HCT116 (cell line): ENCODE measurements at regions not wholly inside any gene's neighbourhood (a gene's known extent, or its start where the extent isn't known, plus 50 kb on each side); places are given as distances from the start of the nearest gene placed in this dataset.
A peak's percentile ranks its signal among the peaks of the same experiment; 100 is the strongest.

ENCODE experiments used
- ATAC-seq: fragments of 200-7000 bp; cut with Tn5 transposase; 2 replicates; pipeline ENCODE4 v1.9.1; 2020; ENCODE audit warnings: mild to moderate bottlenecking, moderate library complexity
- BruUV-seq: library from RNA; stranded (reverse); fragments of 400-500 nt; replicated peaks from 2 replicates; lab custom pipeline; 2021; lab: Mats Ljungman, UMichigan
- CTCF ChIA-PET: fragments of 300-600 bp; sonication (Branson Sonifier 250); formaldehyde crosslinking; loops from one replicate; lab custom pipeline; 2021; ENCODE audit warnings: antibody characterized with exemption; lab: Charles Lee
- POLR2A ChIA-PET: fragments of 300-600, 350-600 bp; sonication (Branson Sonifier 250); formaldehyde crosslinking; loops from one replicate; lab custom pipeline; 2021; ENCODE audit warnings: antibody characterized with exemption; lab: Charles Lee
- RAD21 ChIA-PET, 2 experiments: fragments of 300-600 bp; sonication (Branson Sonifier 250); formaldehyde crosslinking; loops; one replicate each; lab custom pipeline; 2023; ENCODE audit warnings: low total read pairs in 2 of 2; ENCODE audit not compliant: uncharacterized antibody in 2 of 2, unreplicated experiment in 2 of 2, low non-redundant PET in 1 of 2; lab: Charles Lee
- DNase-seq: peaks from one replicate; pipeline ENCODE4 v3.0.0-alpha.2; 2010; ENCODE audit warnings: low read depth, low spot score
- H2AFZ ChIP-seq: fragments of 200-600 bp; shearing (Covaris generic), sonication (generic); 2 replicates; pipeline ENCODE4 v1.6.1; 2017; ENCODE audit warnings: low read depth, mixed run types, mixed read lengths, antibody characterized with exemption, low read length; ENCODE audit not compliant: poor library complexity, severe bottlenecking
- H3K27ac ChIP-seq: 2 replicates; pipeline ENCODE4 v1.5.1; 2012; ENCODE audit warnings: low read depth, low read length
- H3K27me3 ChIP-seq: fragments of 200-600 bp; sonication (generic); 2 replicates; pipeline ENCODE4 v1.6.1; 2016; ENCODE audit warnings: mixed run types, low read length, mixed read lengths; ENCODE audit not compliant: insufficient read depth
- H3K36me3 ChIP-seq, 2 experiments: fragments of 200-500 bp in 1 of 2; fragments of 200-600 bp in 1 of 2; sonication (Bioruptor generic) in 1 of 2; sonication (generic) in 1 of 2; 2 replicates each; pipeline versions ENCODE4 v1.5.1 to v1.6.1; 2014 to 2016; ENCODE audit warnings: low read length in 2 of 2, inconsistent platforms in 1 of 2, mixed read lengths in 1 of 2, mixed run types in 1 of 2; ENCODE audit not compliant: insufficient read depth in 2 of 2, control insufficient read depth in 1 of 2
- H3K4me1 ChIP-seq, 2 experiments: fragments of 200-600 bp in 1 of 2; sonication (generic) in 1 of 2; 2 replicates each; pipeline versions ENCODE4 v1.5.1 to v1.6.1; 2012 to 2017; ENCODE audit warnings: low read length in 2 of 2, inconsistent platforms in 1 of 2, mild to moderate bottlenecking in 1 of 2, mixed read lengths in 1 of 2, mixed run types in 1 of 2, moderate library complexity in 1 of 2; ENCODE audit not compliant: insufficient read depth in 2 of 2, control insufficient read depth in 1 of 2
- H3K4me2 ChIP-seq: fragments of 200-600 bp; sonication (generic); 2 replicates; pipeline ENCODE4 v1.6.1; 2017; ENCODE audit warnings: mixed run types, low read length, mixed read lengths
- H3K4me3 ChIP-seq, 2 experiments: fragments of 200-600 bp in 1 of 2; sonication (generic) in 1 of 2; replicated peaks in 1 of 2; 2 replicates each; pipeline ENCODE4 v1.5.1; 2011 to 2016; ENCODE audit warnings: low read length in 2 of 2, control low read depth in 1 of 2, low read depth in 1 of 2, mild to moderate bottlenecking in 1 of 2, mixed read lengths in 1 of 2, mixed run types in 1 of 2
- H3K79me2 ChIP-seq: fragments of 200-600 bp; sonication (generic); 2 replicates; pipeline ENCODE4 v1.6.1; 2017; ENCODE audit warnings: mild to moderate bottlenecking, mixed run types, low read length, moderate library complexity, mixed read lengths; ENCODE audit not compliant: insufficient read depth
- H3K9ac ChIP-seq: fragments of 200-600 bp; sonication (generic); 2 replicates; pipeline ENCODE4 v1.6.1; 2016; ENCODE audit warnings: low read length, mixed read lengths
- H3K9me2 ChIP-seq: fragments of 200-600 bp; sonication (generic), shearing (Covaris generic); 2 replicates; pipeline ENCODE4 v1.6.1; 2017; ENCODE audit warnings: mixed run types, mild to moderate bottlenecking, moderate library complexity; ENCODE audit not compliant: insufficient read depth
- H3K9me3 ChIP-seq, 2 experiments: fragments of 200-500 bp in 1 of 2; fragments of 200-600 bp in 1 of 2; sonication (Bioruptor generic) in 1 of 2; sonication (generic) in 1 of 2; 2 replicates each; pipeline ENCODE4 v1.6.1; 2014 to 2017; ENCODE audit warnings: low read length in 2 of 2, mixed read lengths in 2 of 2, inconsistent platforms in 1 of 2, low read depth in 1 of 2, mild to moderate bottlenecking in 1 of 2, mixed run types in 1 of 2, moderate library complexity in 1 of 2; ENCODE audit not compliant: control insufficient read depth in 1 of 2, insufficient read depth in 1 of 2
- H4K20me1 ChIP-seq: fragments of 200-600 bp; sonication (generic), shearing (Covaris generic); 2 replicates; pipeline ENCODE4 v1.6.1; 2017; ENCODE audit warnings: mixed run types, mild to moderate bottlenecking, moderate library complexity; ENCODE audit not compliant: insufficient read depth
- CBX3 ChIP-seq: IDR thresholded peaks from 2 replicates; pipeline ENCODE4 v1.6.1; 2012; ENCODE audit warnings: low read depth
- CEBPB ChIP-seq: IDR thresholded peaks from 2 replicates; pipeline ENCODE4 v1.6.1; 2012; ENCODE audit warnings: low read depth
- EGR1 ChIP-seq: IDR thresholded peaks from 2 replicates; pipeline ENCODE4 v1.6.1; 2012; ENCODE audit warnings: low read depth
- ELF1 ChIP-seq: IDR thresholded peaks from 2 replicates; pipeline ENCODE4 v1.6.1; 2012; ENCODE audit warnings: low read depth, borderline replicate concordance
- EZH2phosphoT487 ChIP-seq: fragments of 200-600 bp; IDR thresholded peaks from 2 replicates; pipeline ENCODE4 v1.6.1; 2018; ENCODE audit warnings: antibody characterized with exemption, borderline replicate concordance
- JUND ChIP-seq: IDR thresholded peaks from 2 replicates; pipeline ENCODE4 v1.6.1; 2012
- POLR2A ChIP-seq: IDR thresholded peaks from 2 replicates; pipeline ENCODE4 v1.7.0; 2011; ENCODE audit warnings: borderline replicate concordance; ENCODE audit not compliant: insufficient read depth, insufficient read length; ENCODE audit errors: extremely low read depth
- RAD21 ChIP-seq: IDR thresholded peaks from 2 replicates; pipeline ENCODE4 v1.6.1; 2012; ENCODE audit warnings: low read depth, mild to moderate bottlenecking
- SIN3A ChIP-seq: IDR thresholded peaks from 2 replicates; pipeline ENCODE4 v1.6.1; 2012; ENCODE audit warnings: low read depth
- SP1 ChIP-seq: IDR thresholded peaks from 2 replicates; pipeline ENCODE4 v1.6.1; 2012; ENCODE audit warnings: low read depth
- SRF ChIP-seq: IDR thresholded peaks from 2 replicates; pipeline ENCODE4 v1.6.1; 2012; ENCODE audit warnings: low read depth
- ZNF274 ChIP-seq: fragments of 200-500 bp; sonication (Bioruptor generic); IDR thresholded peaks from 2 replicates; pipeline ENCODE4 v1.6.1; 2014; ENCODE audit warnings: mild to moderate bottlenecking, low read depth, low read length, inconsistent platforms
- intact Hi-C: fragments of 100-400 bp; cut with micrococcal nuclease; formaldehyde crosslinking; loops from 2 replicates; pipeline ENCODE4 v1.10.0; 2022
- TF ChIP-seq, protein P1 (sequence below): IDR thresholded peaks from 2 replicates; pipeline ENCODE4 v1.6.1; 2012
- TF ChIP-seq, protein P2 (sequence below): IDR thresholded peaks from 2 replicates; pipeline ENCODE4 v1.6.1; 2012
- TF ChIP-seq, protein P3 (sequence below), 3 experiments: fragments of 200-600 bp in 1 of 3; sonication (generic) in 1 of 3; IDR thresholded peaks in 2 of 3; conservative IDR thresholded peaks in 1 of 3; 2 replicates each; pipeline ENCODE4 v1.5.1; 2012 to 2017; ENCODE audit warnings: low read depth in 2 of 3, low read length in 2 of 3, antibody characterized with exemption in 1 of 3, borderline replicate concordance in 1 of 3, control low read depth in 1 of 3, mild to moderate bottlenecking in 1 of 3, mixed read lengths in 1 of 3, mixed run types in 1 of 3, moderate library complexity in 1 of 3; ENCODE audit not compliant: insufficient read depth in 1 of 3

DNA sequence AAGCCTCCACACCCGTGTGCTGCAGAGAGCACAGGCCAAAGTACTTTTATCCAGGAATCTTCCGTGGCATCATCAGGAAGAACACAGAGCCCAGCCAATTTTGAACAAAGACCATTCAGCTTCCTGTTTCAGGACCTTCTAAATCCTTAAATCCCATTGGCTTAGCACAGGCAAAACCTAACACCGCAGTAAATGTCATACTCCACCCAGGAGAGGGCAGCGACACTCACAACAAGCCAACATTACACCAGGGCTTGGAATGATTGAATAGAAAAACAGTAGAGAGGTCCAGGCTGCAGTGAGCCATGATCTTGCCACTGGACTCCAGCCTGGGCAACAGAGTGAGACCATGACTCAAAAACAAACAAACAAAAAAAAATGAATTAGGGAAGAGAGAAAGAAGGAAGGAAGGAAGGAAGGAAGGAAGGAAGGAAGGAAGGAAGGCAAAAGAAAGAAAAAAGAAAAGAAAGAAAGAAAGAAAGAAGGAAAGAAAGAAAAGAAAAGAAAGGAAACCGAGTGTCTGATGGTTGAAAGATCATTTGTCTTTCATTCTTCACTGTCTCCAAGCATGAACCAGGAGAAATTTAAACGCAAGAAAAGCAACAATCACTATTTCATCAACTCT lies 144.6 kb upstream of the SATB2 start:
- Histone ChIP-seq H3K27me3 (no peaks in the 10 kb centered on the region), H3K79me2 (no peaks in the 10 kb centered on the region), H3K9ac (no peak overlapping the region), H3K4me3 (no peak overlapping the region), H3K4me2 (peak overlapping the region; percentile 41), H3K9me3 (no peaks in the 10 kb centered on the region), H3K4me1 (peaks cover 3 to 6% of the 10 kb centered on the region in 2 experiments; a peak in 3 of 4 replicates), H4K20me1 (no peaks in the 10 kb centered on the region), H3K27ac (no peak overlapping the region), H3K9me2 (no peaks in the 10 kb centered on the region), H3K36me3 (no peaks in the 10 kb centered on the region), H2AFZ (peak overlapping the region; percentile 72)
- CTCF ChIA-PET, result interaction anchor here (0.6 to 0.9 kb wide), 4 partner anchors 9 to 1288 kb away, joined by 3 to 5 read pairs (median 4); no protein-coding TSS in a partner anchor
- TF ChIP-seq SRF (no peak), CEBPB (no peak), ELF1 (peak; percentile 23), POLR2A (no peak), JUND (no peak), ZNF274 (no peak), SIN3A (no peak), EGR1 (no peak), EZH2phosphoT487 (no peak), CBX3 (no peak), SP1 (peak; percentile 17; the same call in 1 of the 2 replicates), RAD21 (peak; percentile 39)
- TF ChIP-seq, protein P1, sequence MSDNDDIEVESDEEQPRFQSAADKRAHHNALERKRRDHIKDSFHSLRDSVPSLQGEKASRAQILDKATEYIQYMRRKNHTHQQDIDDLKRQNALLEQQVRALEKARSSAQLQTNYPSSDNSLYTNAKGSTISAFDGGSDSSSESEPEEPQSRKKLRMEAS, result no peak
- TF ChIP-seq, protein P2, sequence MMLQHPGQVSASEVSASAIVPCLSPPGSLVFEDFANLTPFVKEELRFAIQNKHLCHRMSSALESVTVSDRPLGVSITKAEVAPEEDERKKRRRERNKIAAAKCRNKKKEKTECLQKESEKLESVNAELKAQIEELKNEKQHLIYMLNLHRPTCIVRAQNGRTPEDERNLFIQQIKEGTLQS, result no peak
- TF ChIP-seq, protein P3, sequence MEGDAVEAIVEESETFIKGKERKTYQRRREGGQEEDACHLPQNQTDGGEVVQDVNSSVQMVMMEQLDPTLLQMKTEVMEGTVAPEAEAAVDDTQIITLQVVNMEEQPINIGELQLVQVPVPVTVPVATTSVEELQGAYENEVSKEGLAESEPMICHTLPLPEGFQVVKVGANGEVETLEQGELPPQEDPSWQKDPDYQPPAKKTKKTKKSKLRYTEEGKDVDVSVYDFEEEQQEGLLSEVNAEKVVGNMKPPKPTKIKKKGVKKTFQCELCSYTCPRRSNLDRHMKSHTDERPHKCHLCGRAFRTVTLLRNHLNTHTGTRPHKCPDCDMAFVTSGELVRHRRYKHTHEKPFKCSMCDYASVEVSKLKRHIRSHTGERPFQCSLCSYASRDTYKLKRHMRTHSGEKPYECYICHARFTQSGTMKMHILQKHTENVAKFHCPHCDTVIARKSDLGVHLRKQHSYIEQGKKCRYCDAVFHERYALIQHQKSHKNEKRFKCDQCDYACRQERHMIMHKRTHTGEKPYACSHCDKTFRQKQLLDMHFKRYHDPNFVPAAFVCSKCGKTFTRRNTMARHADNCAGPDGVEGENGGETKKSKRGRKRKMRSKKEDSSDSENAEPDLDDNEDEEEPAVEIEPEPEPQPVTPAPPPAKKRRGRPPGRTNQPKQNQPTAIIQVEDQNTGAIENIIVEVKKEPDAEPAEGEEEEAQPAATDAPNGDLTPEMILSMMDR (IDR thresholded peaks at IDR 0.05 in 2 of 3, conservative IDR thresholded peaks at IDR 0.05 in 1 of 3; ENCODE audit: borderline replicate concordance in 1 of 3, insufficient read depth in 1 of 3, low read depth in 2 of 3, low read length in 2 of 3), result peak in 2 of 3 experiments; percentile 35 to 41; a peak in 3 of 6 replicates
- ATAC-seq, result peak; percentile 98
- no TSS peak for BruUV-seq
- peak; percentile 59 for DNase-seq
- POLR2A ChIA-PET, result no interaction called here
- RAD21 ChIA-PET, result no interaction called here
- intact Hi-C loops, result no loop called here
